Amniotic stem cell (primary cell): ENCODE measurements at regions not wholly inside any gene's neighbourhood (a gene's known extent, or its start where the extent isn't known, plus 50 kb on each side); places are given as distances from the start of the nearest gene placed in this dataset.

Experiments
- DNase-seq: peaks from one replicate; lab custom pipeline; 2025; lab: John Stamatoyannopoulos, UW

- no peak for DNase-seq
Observed at GRCh38 chr3:74564560-74564959, 49.9 kb downstream of the CNTN3 start.

- no peak for DNase-seq
Observed at GRCh38 chr3:74562558-74563269, 51.7 kb downstream of the CNTN3 start.

GRCh38 chr3:74561881-74562280 lies 52.6 kb downstream of the CNTN3 start:
- no peak for DNase-seq

GRCh38 chr3:74559261-74559660 lies 55.2 kb downstream of the CNTN3 start:
- no peak for DNase-seq

GRCh38 chr3:74550686-74551085 lies 63.8 kb downstream of the CNTN3 start:
- no peak for DNase-seq

GRCh38 chr3:74546426-74546825 lies 68.0 kb downstream of the CNTN3 start:
- DNase-seq: no peak

- DNase-seq: no peak
Observed at GRCh38 chr3:74542441-74542840, 72.0 kb downstream of the CNTN3 start.

- DNase-seq: no peak
Observed at GRCh38 chr3:74539876-74540275, 74.6 kb downstream of the CNTN3 start.

GRCh38 chr3:74538669-74539068 lies 75.8 kb downstream of the CNTN3 start:
- no peak for DNase-seq

GRCh38 chr3:74537857-74538256 lies 76.6 kb downstream of the CNTN3 start:
- DNase-seq: no peak

- DNase-seq: no peak
Observed at GRCh38 chr3:74537164-74537563, 77.3 kb downstream of the CNTN3 start.

- DNase-seq: no peak
Observed at GRCh38 chr3:74535281-74535680, 79.2 kb downstream of the CNTN3 start.

- DNase-seq: no peak
Observed at GRCh38 chr3:74534611-74535010, 79.8 kb downstream of the CNTN3 start.

- no peak for DNase-seq
Observed at GRCh38 chr3:74532446-74532845, 82.0 kb downstream of the CNTN3 start.

GRCh38 chr3:74531491-74531890 lies 83.0 kb downstream of the CNTN3 start:
- DNase-seq: no peak

GRCh38 chr3:74529145-74529544 lies 85.3 kb downstream of the CNTN3 start:
- DNase-seq: no peak

- DNase-seq: no peak
Observed at GRCh38 chr3:74527566-74527965, 86.9 kb downstream of the CNTN3 start.

- DNase-seq: no peak
Observed at GRCh38 chr3:74523811-74524210, 90.6 kb downstream of the CNTN3 start.

GRCh38 chr3:74520895-74521294 lies 93.6 kb downstream of the CNTN3 start:
- DNase-seq: no peak

GRCh38 chr3:74518610-74519009 lies 95.8 kb downstream of the CNTN3 start:
- no peak for DNase-seq

GRCh38 chr3:74516019-74516418 lies 98.4 kb downstream of the CNTN3 start:
- DNase-seq: no peak

- no peak for DNase-seq
Observed at GRCh38 chr3:74515451-74515850, 99.0 kb downstream of the CNTN3 start.

GRCh38 chr3:74511078-74511477 lies 103.4 kb downstream of the CNTN3 start:
- no peak for DNase-seq

GRCh38 chr3:74510261-74510818 lies 104.1 kb downstream of the CNTN3 start:
- DNase-seq: no peak
